HepG2 (cell line): ENCODE measurements at regions not wholly inside any gene's neighbourhood (a gene's known extent, or its start where the extent isn't known, plus 50 kb on each side); places are given as distances from the start of the nearest gene placed in this dataset.

Experiments
- ATAC-seq: fragments of 200-7000 bp; cut with Tn5 transposase; 3 replicates; pipeline ENCODE4 v1.9.1; 2020; ENCODE audit warnings: mild to moderate bottlenecking, moderate library complexity
- BruUV-seq: library from RNA; stranded (reverse); fragments of 400-500 nt; replicated peaks from 2 replicates; lab custom pipeline; 2021; lab: Mats Ljungman, UMichigan
- CTCF ChIA-PET: fragments of 300-600 bp; formaldehyde crosslinking; extraction: SDS; loops from one replicate; lab custom pipeline; 2021; ENCODE audit warnings: low total read pairs, inconsistent platforms, low intra/inter-chr PET ratio; lab: Yijun Ruan, JAX
- POLR2A ChIA-PET: fragments of 350-600 bp; sonication (Branson Sonifier 250); formaldehyde crosslinking; loops from one replicate; lab custom pipeline; 2020; ENCODE audit warnings: antibody characterized with exemption, inconsistent platforms; lab: Yijun Ruan, JAX
- DNase-seq: peaks from one replicate; pipeline ENCODE4 v3.0.0-alpha.2; 2015; ENCODE audit warnings: low spot score
- FAIRE-seq: peaks from 3 replicates; lab custom pipeline; 2011; peaks lifted over from hg19 to GRCh38; lab: Jason Lieb, UNC
- H2AFZ ChIP-seq: one replicate; pipeline ENCODE4 v1.6.1; 2011; ENCODE audit warnings: low read length, inconsistent platforms
- H3K27ac ChIP-seq: fragments of 300-600 bp; 3 replicates; pipeline ENCODE4 v1.8.0; 2011; ENCODE audit warnings: mixed run types, mild to moderate bottlenecking, mixed read lengths, low read length, inconsistent platforms; ENCODE audit not compliant: insufficient read depth; ENCODE audit errors: extremely low read length
- H3K27me3 ChIP-seq, 2 experiments: fragments of 200-600 bp in 1 of 2; 2 replicates in 1 of 2; 3 replicates in 1 of 2; pipeline versions ENCODE4 v1.6.0 to v1.8.0; 2011; ENCODE audit warnings: low read length in 2 of 2, mild to moderate bottlenecking in 2 of 2, moderate library complexity in 2 of 2, inconsistent platforms in 1 of 2; ENCODE audit not compliant: insufficient read depth in 2 of 2, control insufficient read depth in 1 of 2
- H3K36me3 ChIP-seq, 2 experiments: fragments of 200-600 bp in 1 of 2; replicated peaks in 1 of 2; 2 replicates in 1 of 2; 3 replicates in 1 of 2; pipeline versions ENCODE4 v1.5.1 to v1.8.0; 2011; ENCODE audit warnings: low read length in 2 of 2, inconsistent platforms in 1 of 2; ENCODE audit not compliant: insufficient read depth in 2 of 2, control insufficient read depth in 1 of 2
- H3K4me1 ChIP-seq: 2 replicates; pipeline ENCODE4 v1.5.1; 2012; ENCODE audit warnings: low read length, inconsistent platforms; ENCODE audit not compliant: insufficient read depth
- H3K4me2 ChIP-seq: 2 replicates; pipeline ENCODE4 v1.6.0; 2011; ENCODE audit warnings: low read depth, low read length, inconsistent platforms
- H3K4me3 ChIP-seq, 3 experiments: fragments of 200-600 bp in 1 of 3; sonication (generic), shearing (Covaris generic) in 1 of 3; replicated peaks in 1 of 3; 2 replicates each; pipeline ENCODE4 v1.5.1; 2011 to 2016; ENCODE audit warnings: low read length in 3 of 3, inconsistent platforms in 2 of 3, low read depth in 2 of 3, mild to moderate bottlenecking in 2 of 3, control low read depth in 1 of 3, mixed read lengths in 1 of 3; ENCODE audit not compliant: insufficient read depth in 1 of 3
- H3K79me2 ChIP-seq: one replicate; pipeline ENCODE4 v1.6.1; 2011; ENCODE audit warnings: low read length, inconsistent platforms; ENCODE audit not compliant: insufficient read depth
- H3K9ac ChIP-seq: 2 replicates; pipeline ENCODE4 v1.6.0; 2011; ENCODE audit warnings: mild to moderate bottlenecking, low read depth, low read length, inconsistent platforms; ENCODE audit not compliant: insufficient read depth
- H3K9me3 ChIP-seq: 2 replicates; pipeline ENCODE4 v1.5.1; 2012; ENCODE audit warnings: mild to moderate bottlenecking, low read length
- H4K20me1 ChIP-seq: 2 replicates; pipeline ENCODE4 v1.6.0; 2011; ENCODE audit warnings: inconsistent platforms, mild to moderate bottlenecking, low read length, moderate library complexity; ENCODE audit not compliant: insufficient read depth
- ATF6 ChIP-seq: sonication (generic); formaldehyde crosslinking; conservative IDR thresholded peaks from 2 replicates; pipeline ENCODE4 v1.4.0; 2020; ENCODE audit warnings: missing genetic modification reagents
- CHCHD3 ChIP-seq: sonication (generic); formaldehyde crosslinking; IDR thresholded peaks from 2 replicates; pipeline ENCODE4 v1.8.0; 2022; ENCODE audit warnings: mild to moderate bottlenecking, missing genetic modification reagents, moderate library complexity
- NR2F2 ChIP-seq: IDR thresholded peaks from 2 replicates; pipeline ENCODE4 v1.6.1; 2012; ENCODE audit warnings: low read depth, inconsistent platforms, borderline replicate concordance
- PAWR ChIP-seq: sonication (generic); formaldehyde crosslinking; IDR thresholded peaks from 2 replicates; pipeline ENCODE4 v1.4.0; 2020; ENCODE audit warnings: missing genetic modification reagents, mild to moderate bottlenecking, borderline replicate concordance
- RBFOX2 ChIP-seq: fragments of 200-400 bp; formaldehyde crosslinking; IDR thresholded peaks from 2 replicates; pipeline ENCODE4 v1.6.1; 2017; ENCODE audit warnings: low read depth, mild to moderate bottlenecking, low read length
- REL ChIP-seq: sonication (generic); formaldehyde crosslinking; conservative IDR thresholded peaks from 2 replicates; pipeline ENCODE4 v1.8.0; 2022; ENCODE audit warnings: mild to moderate bottlenecking, missing genetic modification reagents, moderate library complexity
- ZMYM2 ChIP-seq: sonication (generic); formaldehyde crosslinking; IDR thresholded peaks from 2 replicates; pipeline ENCODE4 v1.8.0; 2022; ENCODE audit warnings: mild to moderate bottlenecking, missing genetic modification reagents
- WGBS: methylation state at CpG from one replicate; pipeline ENCODE4 v1.1.6; 2017; ENCODE audit warnings: low lambda C conversion rate; 5-methylcytosine and 5-hydroxymethylcytosine counted together
- in situ Hi-C: cut with HindIII; loops from 2 replicates; pipeline ENCODE4 v1.10.0; 2017; ENCODE audit warnings: low pct_unique_long_range_greater_than_20kb; ENCODE audit not compliant: extremely low pct_ligation_motif_present
- intact Hi-C: fragments of 100-400 bp; cut with micrococcal nuclease; formaldehyde crosslinking; loops from one replicate; pipeline ENCODE4 v1.10.0; 2022; ENCODE audit not compliant: unreplicated experiment
- TF ChIP-seq, protein P1 (sequence below): sonication (generic); formaldehyde crosslinking; IDR thresholded peaks from 2 replicates; pipeline ENCODE4 v1.5.1; 2020; ENCODE audit warnings: mild to moderate bottlenecking, missing genetic modification reagents, moderate library complexity
- TF ChIP-seq, protein P2 (sequence below), 2 experiments: fragments of 450-650 bp in 1 of 2; sonication (generic) in 1 of 2; formaldehyde crosslinking; IDR thresholded peaks; 2 replicates each; pipeline versions ENCODE4 v1.5.0 to v1.8.0; 2020 to 2022; ENCODE audit warnings: mild to moderate bottlenecking in 1 of 2, missing genetic modification reagents in 1 of 2

DNA sequence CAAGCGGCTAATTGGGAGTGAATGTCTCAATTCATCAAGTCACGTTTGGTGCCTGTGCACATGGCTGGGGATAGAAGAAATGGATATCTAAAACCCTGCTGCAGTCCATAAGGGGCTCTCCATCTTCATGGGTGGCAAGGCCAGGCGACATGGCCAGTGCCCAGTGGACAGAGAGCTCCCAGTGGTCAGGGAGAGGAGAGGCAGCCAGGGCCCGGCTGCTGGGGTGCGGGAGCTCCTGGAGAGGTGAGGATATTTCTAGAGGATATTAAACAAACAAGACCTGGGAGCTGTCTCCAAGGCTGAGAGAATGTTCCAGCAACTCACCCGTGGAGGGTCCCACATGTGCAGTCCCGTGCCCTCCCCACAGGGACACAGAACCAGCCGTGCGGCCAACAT is 368.8 kb upstream of the C1orf174 start (continued):
- peak; percentile 60 for TF ChIP-seq RBFOX2

DNA sequence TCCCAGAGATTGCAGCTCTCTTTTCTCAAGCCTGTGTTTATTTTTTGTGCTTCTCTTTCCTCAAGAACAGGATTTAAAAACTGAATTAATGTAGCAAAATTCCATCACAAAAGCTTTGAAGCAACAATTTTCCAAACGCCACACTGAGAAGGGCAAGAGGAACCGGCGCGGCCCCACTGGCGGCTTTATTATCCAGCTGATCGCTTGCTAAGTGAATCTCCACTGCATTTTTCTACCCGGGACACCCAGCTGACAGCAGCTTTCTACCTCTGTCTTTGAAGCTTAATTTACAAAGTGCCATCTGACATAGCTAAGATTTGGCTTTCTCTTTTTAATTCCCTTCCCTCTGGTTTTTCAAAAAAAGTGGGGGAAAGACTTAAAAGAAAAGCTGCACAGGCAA is 369.3 kb upstream of the C1orf174 start:
- Histone ChIP-seq H2AFZ (no peak overlapping the region), H3K27me3 (no peaks in the 10 kb centered on the region), H3K9ac (no peak overlapping the region; the same call in 1 of the 2 replicates), H3K9me3 (no peaks in the 10 kb centered on the region), H3K27ac (peak overlapping the region; percentile 96), H3K79me2 (no peaks in the 10 kb centered on the region), H4K20me1 (no peaks in the 10 kb centered on the region), H3K4me2 (no peak overlapping the region), H3K4me3 (no peak overlapping the region), H3K4me1 (peaks cover 100% of the 10 kb centered on the region), H3K36me3 (no peaks in the 10 kb centered on the region)
- TF ChIP-seq ATF6 (CRISPR knock-in tag), result no peak
- TF ChIP-seq ZMYM2, result no peak
- no peak for TF ChIP-seq PAWR (CRISPR knock-in tag)
- no peak for TF ChIP-seq CHCHD3 (CRISPR knock-in tag)
- no peak for TF ChIP-seq REL
- no peak for TF ChIP-seq NR2F2
- TF ChIP-seq, protein P1, sequence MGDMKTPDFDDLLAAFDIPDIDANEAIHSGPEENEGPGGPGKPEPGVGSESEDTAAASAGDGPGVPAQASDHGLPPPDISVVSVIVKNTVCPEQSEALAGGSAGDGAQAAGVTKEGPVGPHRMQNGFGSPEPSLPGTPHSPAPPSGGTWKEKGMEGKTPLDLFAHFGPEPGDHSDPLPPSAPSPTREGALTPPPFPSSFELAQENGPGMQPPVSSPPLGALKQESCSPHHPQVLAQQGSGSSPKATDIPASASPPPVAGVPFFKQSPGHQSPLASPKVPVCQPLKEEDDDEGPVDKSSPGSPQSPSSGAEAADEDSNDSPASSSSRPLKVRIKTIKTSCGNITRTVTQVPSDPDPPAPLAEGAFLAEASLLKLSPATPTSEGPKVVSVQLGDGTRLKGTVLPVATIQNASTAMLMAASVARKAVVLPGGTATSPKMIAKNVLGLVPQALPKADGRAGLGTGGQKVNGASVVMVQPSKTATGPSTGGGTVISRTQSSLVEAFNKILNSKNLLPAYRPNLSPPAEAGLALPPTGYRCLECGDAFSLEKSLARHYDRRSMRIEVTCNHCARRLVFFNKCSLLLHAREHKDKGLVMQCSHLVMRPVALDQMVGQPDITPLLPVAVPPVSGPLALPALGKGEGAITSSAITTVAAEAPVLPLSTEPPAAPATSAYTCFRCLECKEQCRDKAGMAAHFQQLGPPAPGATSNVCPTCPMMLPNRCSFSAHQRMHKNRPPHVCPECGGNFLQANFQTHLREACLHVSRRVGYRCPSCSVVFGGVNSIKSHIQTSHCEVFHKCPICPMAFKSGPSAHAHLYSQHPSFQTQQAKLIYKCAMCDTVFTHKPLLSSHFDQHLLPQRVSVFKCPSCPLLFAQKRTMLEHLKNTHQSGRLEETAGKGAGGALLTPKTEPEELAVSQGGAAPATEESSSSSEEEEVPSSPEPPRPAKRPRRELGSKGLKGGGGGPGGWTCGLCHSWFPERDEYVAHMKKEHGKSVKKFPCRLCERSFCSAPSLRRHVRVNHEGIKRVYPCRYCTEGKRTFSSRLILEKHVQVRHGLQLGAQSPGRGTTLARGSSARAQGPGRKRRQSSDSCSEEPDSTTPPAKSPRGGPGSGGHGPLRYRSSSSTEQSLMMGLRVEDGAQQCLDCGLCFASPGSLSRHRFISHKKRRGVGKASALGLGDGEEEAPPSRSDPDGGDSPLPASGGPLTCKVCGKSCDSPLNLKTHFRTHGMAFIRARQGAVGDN (CRISPR knock-in tag), result no peak
- TF ChIP-seq, protein P2, sequence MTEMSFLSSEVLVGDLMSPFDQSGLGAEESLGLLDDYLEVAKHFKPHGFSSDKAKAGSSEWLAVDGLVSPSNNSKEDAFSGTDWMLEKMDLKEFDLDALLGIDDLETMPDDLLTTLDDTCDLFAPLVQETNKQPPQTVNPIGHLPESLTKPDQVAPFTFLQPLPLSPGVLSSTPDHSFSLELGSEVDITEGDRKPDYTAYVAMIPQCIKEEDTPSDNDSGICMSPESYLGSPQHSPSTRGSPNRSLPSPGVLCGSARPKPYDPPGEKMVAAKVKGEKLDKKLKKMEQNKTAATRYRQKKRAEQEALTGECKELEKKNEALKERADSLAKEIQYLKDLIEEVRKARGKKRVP (CRISPR knock-in tag; IDR thresholded peaks at IDR 0.05), result no peak
- ChIA-PET POLR2A (no interaction called here), CTCF (no interaction called here)
- no TSS peak for BruUV-seq
- ATAC-seq (no peak), FAIRE-seq (no peak), DNase-seq (no peak)
- 95% methylated on average over 7 of the region's 7 CpGs for WGBS
- in situ Hi-C loops, result no loop called here
- intact Hi-C loops, result no loop called here
